GM23248 (cell line): ENCODE measurements at regions not wholly inside any gene's neighbourhood (a gene's known extent, or its start where the extent isn't known, plus 50 kb on each side); places are given as distances from the start of the nearest gene placed in this dataset.

ENCODE experiments used
- DNase-seq: peaks from one replicate; pipeline ENCODE4 v3.0.0-alpha.2; 2015
- H2AFZ ChIP-seq: fragments of 200-600 bp; sonication (generic); 2 replicates; pipeline ENCODE4 v1.6.1; 2016; ENCODE audit warnings: antibody characterized with exemption
- H3F3A ChIP-seq: fragments of 200-600 bp; sonication (generic); 2 replicates; pipeline ENCODE4 v1.6.1; 2016; ENCODE audit warnings: mild to moderate bottlenecking, antibody characterized with exemption, mixed run types; ENCODE audit not compliant: insufficient read depth
- H3K27ac ChIP-seq: fragments of 200-600 bp; sonication (generic); 2 replicates; pipeline ENCODE4 v1.5.1; 2016; ENCODE audit warnings: mild to moderate bottlenecking
- H3K27me3 ChIP-seq: fragments of 200-600 bp; sonication (generic); replicated peaks from 2 replicates; pipeline ENCODE4 v1.6.1; 2016; ENCODE audit warnings: mild to moderate bottlenecking; ENCODE audit not compliant: insufficient read depth
- H3K36me3 ChIP-seq: fragments of 200-600 bp; sonication (generic); 2 replicates; pipeline ENCODE4 v1.6.1; 2016; ENCODE audit warnings: low read depth, mild to moderate bottlenecking
- H3K4me1 ChIP-seq: fragments of 200-600 bp; sonication (generic); 2 replicates; pipeline ENCODE4 v1.6.1; 2016; ENCODE audit warnings: mild to moderate bottlenecking; ENCODE audit not compliant: insufficient read depth
- H3K4me2 ChIP-seq: fragments of 200-600 bp; sonication (generic); one replicate; pipeline ENCODE4 v1.6.1; 2016; ENCODE audit warnings: mild to moderate bottlenecking; ENCODE audit not compliant: unreplicated experiment
- H3K4me3 ChIP-seq: fragments of 200-600 bp; sonication (generic); 2 replicates; pipeline ENCODE4 v1.5.1; 2016; ENCODE audit warnings: mild to moderate bottlenecking
- H3K79me2 ChIP-seq: fragments of 200-600 bp; sonication (generic); 2 replicates; pipeline ENCODE4 v1.6.1; 2016; ENCODE audit warnings: mild to moderate bottlenecking; ENCODE audit not compliant: insufficient read depth
- H3K9ac ChIP-seq: fragments of 200-600 bp; sonication (generic); 2 replicates; pipeline ENCODE4 v1.6.1; 2016; ENCODE audit warnings: mild to moderate bottlenecking
- H3K9me2 ChIP-seq: fragments of 200-600 bp; sonication (generic); 2 replicates; pipeline ENCODE4 v1.6.1; 2016; ENCODE audit warnings: mixed run types, mild to moderate bottlenecking, moderate library complexity; ENCODE audit not compliant: insufficient read depth
- H3K9me3 ChIP-seq: fragments of 200-600 bp; sonication (generic); one replicate; pipeline ENCODE4 v1.6.1; 2017; ENCODE audit warnings: low read depth
- H4K20me1 ChIP-seq: fragments of 200-600 bp; sonication (generic); 2 replicates; pipeline ENCODE4 v1.6.0; 2016; ENCODE audit not compliant: insufficient read depth
- EZH2 ChIP-seq: fragments of 200-600 bp; sonication (generic); IDR thresholded peaks from 2 replicates; pipeline ENCODE4 v1.6.1; 2018; ENCODE audit warnings: antibody characterized with exemption, mild to moderate bottlenecking; ENCODE audit not compliant: insufficient read depth, poor library complexity, severe bottlenecking
- EZH2phosphoT487 ChIP-seq: fragments of 200-600 bp; sonication (generic); IDR thresholded peaks from 2 replicates; pipeline ENCODE4 v1.6.1; 2018; ENCODE audit warnings: antibody characterized with exemption, moderate library complexity, mild to moderate bottlenecking, low read depth; ENCODE audit not compliant: insufficient read depth
- WGBS, 2 experiments: methylation state at CpG; one replicate each; pipeline ENCODE4 v1.1.6; 2015 to 2017; ENCODE audit warnings: low lambda C conversion rate in 2 of 2, low coverage in 1 of 2; ENCODE audit errors: missing lambda C conversion rate in 2 of 2; 5-methylcytosine and 5-hydroxymethylcytosine counted together
- in situ Hi-C: fragments of 300-500 bp; cut with MboI; formaldehyde crosslinking; loops from 2 replicates; pipeline ENCODE4 v1.15.0; 2020

GRCh38 chr1:60983701-60984061, 98.7 kb upstream of the NFIA start:
- Histone ChIP-seq H3K9me2 (no peaks in the 10 kb centered on the region), H4K20me1 (no peaks in the 10 kb centered on the region), H2AFZ (no peak overlapping the region), H3K4me3 (no peak overlapping the region), H3F3A (no peaks in the 10 kb centered on the region), H3K4me2 (no peak overlapping the region), H3K27ac (no peak overlapping the region), H3K36me3 (no peaks in the 10 kb centered on the region), H3K27me3 (no peaks in the 10 kb centered on the region), H3K9ac (no peak overlapping the region), H3K9me3 (no peaks in the 10 kb centered on the region), H3K4me1 (no peaks in the 10 kb centered on the region), H3K79me2 (no peaks in the 10 kb centered on the region)
- no peak for DNase-seq
- in situ Hi-C loops = no loop called here
- WGBS, 2 experiments = 73 to 79% methylated on average over 8 of the region's 8 CpGs
- no peak for TF ChIP-seq EZH2
- no peak for TF ChIP-seq EZH2phosphoT487

GRCh38 chr1:60982539-60982938, 99.8 kb upstream of the NFIA start:
- H3K9ac ChIP-seq = no peak overlapping the region
- H4K20me1 ChIP-seq = no peaks in the 10 kb centered on the region
- no peak overlapping the region for H3K4me3 ChIP-seq
- no peak overlapping the region for H3K27ac ChIP-seq
- no peaks in the 10 kb centered on the region for H3K79me2 ChIP-seq
- DNase-seq = no peak
- H3K4me1 ChIP-seq = no peaks in the 10 kb centered on the region
- H3K9me3 ChIP-seq = no peaks in the 10 kb centered on the region
- in situ Hi-C loops = no loop called here
- no peaks in the 10 kb centered on the region for H3K36me3 ChIP-seq
- H3K9me2 ChIP-seq = no peaks in the 10 kb centered on the region
- no peaks in the 10 kb centered on the region for H3K27me3 ChIP-seq
- H2AFZ ChIP-seq = no peak overlapping the region
- H3K4me2 ChIP-seq = no peak overlapping the region
- 89 to 96% methylated on average over 1 of the region's 1 CpG for WGBS, 2 experiments
- H3F3A ChIP-seq = no peaks in the 10 kb centered on the region
- TF ChIP-seq EZH2phosphoT487 (no peak), EZH2 (no peak)

GRCh38 chr1:60981357-60981756, 101.0 kb upstream of the NFIA start:
- Histone ChIP-seq H3F3A (no peaks in the 10 kb centered on the region), H3K27me3 (no peaks in the 10 kb centered on the region), H3K36me3 (no peaks in the 10 kb centered on the region), H3K9me3 (no peaks in the 10 kb centered on the region), H3K9me2 (no peaks in the 10 kb centered on the region), H3K4me2 (no peak overlapping the region), H3K79me2 (no peaks in the 10 kb centered on the region), H3K4me1 (no peaks in the 10 kb centered on the region), H3K9ac (no peak overlapping the region), H4K20me1 (no peaks in the 10 kb centered on the region), H3K27ac (no peak overlapping the region), H2AFZ (no peak overlapping the region), H3K4me3 (no peak overlapping the region)
- in situ Hi-C loops = no loop called here
- DNase-seq = no peak
- TF ChIP-seq EZH2 (no peak), EZH2phosphoT487 (no peak)
- 97 to 100% methylated on average over 1 of the region's 1 CpG for WGBS, 2 experiments

GRCh38 chr1:60978421-60979357, 103.7 kb upstream of the NFIA start:
- WGBS, 2 experiments = 59 to 66% methylated on average over 4 of the region's 4 CpGs
- TF ChIP-seq EZH2 (no peak), EZH2phosphoT487 (no peak)
- Histone ChIP-seq H2AFZ (no peak overlapping the region), H3K9me3 (no peaks in the 10 kb centered on the region), H4K20me1 (no peaks in the 10 kb centered on the region), H3K4me1 (no peaks in the 10 kb centered on the region), H3F3A (no peaks in the 10 kb centered on the region), H3K79me2 (no peaks in the 10 kb centered on the region), H3K27ac (no peak overlapping the region), H3K9ac (no peak overlapping the region), H3K4me2 (no peak overlapping the region), H3K27me3 (no peaks in the 10 kb centered on the region), H3K9me2 (no peaks in the 10 kb centered on the region), H3K4me3 (no peak overlapping the region), H3K36me3 (no peaks in the 10 kb centered on the region)
- in situ Hi-C loops = loop anchor here (10.0 kb wide), 3 partner anchors 376 to 866 kb away; no protein-coding TSS in a partner anchor
- peak; percentile 58 for DNase-seq
